HUES64 (cell line): ENCODE measurements at regions not wholly inside any gene's neighbourhood (a gene's known extent, or its start where the extent isn't known, plus 50 kb on each side); places are given as distances from the start of the nearest gene placed in this dataset.
"Not testable (repeated sequence)": the region's sequence is repeated elsewhere in the genome, so short reads cannot be mapped to it uniquely, and the experiment has no call there.

Experiments
- H3K27ac ChIP-seq: 2 replicates; pipeline ENCODE4 v1.7.0; 2013; ENCODE audit warnings: low read depth, low read length, inconsistent platforms
- H3K27me3 ChIP-seq: 2 replicates; pipeline ENCODE4 v1.6.1; 2013; ENCODE audit warnings: mild to moderate bottlenecking, low read length; ENCODE audit not compliant: insufficient read depth
- H3K36me3 ChIP-seq: 2 replicates; pipeline ENCODE4 v1.6.1; 2013; ENCODE audit warnings: mild to moderate bottlenecking, low read length; ENCODE audit not compliant: insufficient read depth
- H3K4me1 ChIP-seq: 2 replicates; pipeline ENCODE4 v1.6.1; 2013; ENCODE audit warnings: mild to moderate bottlenecking, low read length, moderate library complexity; ENCODE audit not compliant: insufficient read depth
- H3K4me3 ChIP-seq: 2 replicates; pipeline ENCODE4 v1.5.1; 2013; ENCODE audit warnings: mild to moderate bottlenecking, low read length, moderate library complexity
- H3K9ac ChIP-seq: 2 replicates; pipeline ENCODE4 v1.6.1; 2013; ENCODE audit warnings: mild to moderate bottlenecking, low read depth, low read length
- H3K9me3 ChIP-seq: 2 replicates; pipeline ENCODE4 v1.6.1; 2013; ENCODE audit warnings: low read depth, low read length; ENCODE audit not compliant: insufficient read depth
- WGBS: fragments of 150-250, 120-280 bp; methylation state at CpG from one replicate; pipeline ENCODE4 v1.1.7; 2013; ENCODE audit warnings: missing lambda C conversion rate; 5-methylcytosine and 5-hydroxymethylcytosine counted together

DNA sequence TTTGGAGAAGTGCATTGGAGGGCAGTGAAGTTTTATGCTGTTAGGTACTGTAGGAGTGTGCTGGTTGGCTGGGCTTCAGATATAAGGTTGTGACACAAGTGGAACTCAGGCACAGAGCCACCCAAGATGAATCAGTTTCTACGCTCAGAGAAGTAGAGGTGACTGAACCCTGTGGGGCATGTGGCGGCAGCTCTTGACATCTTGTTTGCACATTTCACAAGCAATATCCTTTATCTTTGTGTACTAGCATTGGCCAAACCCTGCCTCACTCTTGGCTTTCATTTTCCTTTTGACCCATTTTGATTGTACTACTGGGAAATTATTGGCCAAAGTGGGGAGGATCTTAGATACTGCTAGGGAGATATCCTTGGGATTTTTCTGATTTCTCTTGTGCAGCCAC is 110.0 kb downstream of the PSAT1 start:
- peak overlapping the region; percentile 3; the same call in 1 of the 2 replicates for H3K4me3 ChIP-seq
- WGBS, result 71% methylated on average over 2 of the region's 2 CpGs
- no peaks in the 10 kb centered on the region for H3K9me3 ChIP-seq
- peaks cover 33% of the 10 kb centered on the region for H3K4me1 ChIP-seq
- no peak overlapping the region for H3K9ac ChIP-seq
- no peak overlapping the region; the same call in 1 of the 2 replicates for H3K27ac ChIP-seq
- H3K36me3 ChIP-seq, result no peaks in the 10 kb centered on the region
- H3K27me3 ChIP-seq, result no peaks in the 10 kb centered on the region

GRCh38 chr9:78407636-78408312 is 110.8 kb downstream of the PSAT1 start:
- Histone ChIP-seq H3K27ac (no peak overlapping the region), H3K9ac (no peak overlapping the region), H3K4me1 (peaks cover 33% of the 10 kb centered on the region), H3K4me3 (no peak overlapping the region), H3K9me3 (no peaks in the 10 kb centered on the region), H3K36me3 (no peaks in the 10 kb centered on the region), H3K27me3 (no peaks in the 10 kb centered on the region)
- 88% methylated on average over 5 of the region's 8 CpGs for WGBS

DNA sequence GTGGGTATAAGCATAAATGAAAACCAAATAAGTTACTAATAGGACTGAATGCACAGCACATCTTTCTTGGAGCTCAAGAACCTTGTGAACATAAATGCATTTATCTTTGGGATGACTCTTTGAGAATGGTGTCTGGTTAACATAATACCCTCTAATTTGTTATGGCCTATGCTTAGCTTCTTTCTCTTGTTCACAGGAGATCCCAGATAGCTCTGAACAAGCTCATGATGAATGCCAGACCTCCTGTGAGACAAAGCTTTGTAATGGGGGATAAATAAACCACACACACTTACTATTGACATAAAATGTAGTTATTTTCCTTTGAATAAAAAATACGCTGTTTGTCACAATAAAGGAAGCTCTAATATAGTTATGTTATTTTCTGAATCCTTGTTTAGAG is 111.5 kb downstream of the PSAT1 start:
- no peak overlapping the region for H3K4me3 ChIP-seq
- no peak overlapping the region for H3K9ac ChIP-seq
- H3K4me1 ChIP-seq, result peaks cover 33% of the 10 kb centered on the region
- no CpG with 5 or more reads among the region's 1 CpG for WGBS
- H3K9me3 ChIP-seq, result no peaks in the 10 kb centered on the region
- no peak overlapping the region for H3K27ac ChIP-seq
- H3K27me3 ChIP-seq, result no peaks in the 10 kb centered on the region
- no peaks in the 10 kb centered on the region for H3K36me3 ChIP-seq

DNA sequence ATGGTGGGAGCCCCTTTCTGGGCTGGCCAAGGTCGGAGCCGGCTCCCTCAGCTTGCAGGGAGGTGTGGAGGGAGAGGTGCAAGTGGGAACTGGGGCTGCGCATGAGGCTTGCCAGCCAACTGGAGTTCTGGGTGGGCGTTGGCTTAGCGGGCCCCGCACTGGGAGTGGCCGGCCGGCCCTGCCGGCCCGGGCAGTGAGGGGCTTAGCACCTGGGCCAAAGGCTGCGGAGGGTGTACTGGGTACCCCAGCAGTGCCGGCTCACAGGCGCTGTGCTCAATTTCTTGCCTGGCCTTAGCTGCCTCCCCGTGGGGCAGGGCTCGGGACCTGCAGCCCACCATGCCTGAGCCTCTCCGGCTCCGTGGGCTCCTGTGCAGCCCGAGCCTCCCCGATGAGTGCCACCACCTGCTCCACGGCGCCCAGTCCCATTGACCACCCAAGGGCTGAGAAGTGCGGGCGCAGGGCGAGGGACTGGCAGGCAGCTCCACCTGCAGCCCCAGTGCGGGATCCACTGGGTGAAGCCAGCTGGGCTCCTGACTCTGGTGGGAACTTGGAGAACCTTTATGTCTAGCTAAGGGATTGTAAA is 113.1 kb downstream of the PSAT1 start:
- H3K4me3 ChIP-seq, H3K9ac ChIP-seq, H3K27ac ChIP-seq, H3K9me3 ChIP-seq, H3K27me3 ChIP-seq, H3K36me3 ChIP-seq: not testable (repeated sequence)
- WGBS, result 97% methylated on average over 25 of the region's 25 CpGs
- H3K4me1 ChIP-seq, result peaks cover 28% of the 10 kb centered on the region

- WGBS, result 87% methylated on average over 5 of the region's 5 CpGs
- no peak overlapping the region for H3K9ac ChIP-seq
- H3K27me3 ChIP-seq, result no peaks in the 10 kb centered on the region
- no peak overlapping the region for H3K27ac ChIP-seq
- H3K36me3 ChIP-seq, result no peaks in the 10 kb centered on the region
- no peaks in the 10 kb centered on the region for H3K9me3 ChIP-seq
- no peaks in the 10 kb centered on the region for H3K4me1 ChIP-seq
- H3K4me3 ChIP-seq, result no peak overlapping the region
Observed at GRCh38 chr9:78422309-78422708, 125.4 kb downstream of the PSAT1 start.

GRCh38 chr9:78424299-78424698 is 127.4 kb downstream of the PSAT1 start:
- H3K4me1 ChIP-seq, result no peaks in the 10 kb centered on the region
- H3K27ac ChIP-seq, result no peak overlapping the region
- H3K36me3 ChIP-seq, result no peaks in the 10 kb centered on the region
- peaks cover 7% of the 10 kb centered on the region; the same call in 1 of the 2 replicates for H3K9me3 ChIP-seq
- no peak overlapping the region for H3K9ac ChIP-seq
- H3K4me3 ChIP-seq, result no peak overlapping the region
- WGBS, result 97% methylated on average over 3 of the region's 3 CpGs
- no peaks in the 10 kb centered on the region for H3K27me3 ChIP-seq

DNA sequence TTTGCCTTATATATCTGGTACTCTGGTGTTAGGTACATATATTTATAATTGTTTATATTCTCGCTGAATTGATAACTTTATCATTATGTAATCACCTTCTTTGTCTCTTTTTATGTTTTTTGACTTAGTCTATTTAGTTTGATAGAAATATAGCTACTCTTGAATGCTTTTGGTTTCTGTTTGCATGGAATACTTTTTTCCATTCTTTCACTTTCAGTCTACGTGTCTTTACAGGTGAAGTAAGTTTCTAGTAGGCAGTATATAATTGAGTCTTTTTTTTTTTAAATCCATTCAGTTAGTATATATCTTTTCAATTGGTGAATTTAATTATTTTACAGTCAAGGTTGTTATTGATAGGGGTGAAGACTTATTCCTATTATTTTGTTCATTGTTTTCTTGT is 131.7 kb downstream of the PSAT1 start:
- H3K36me3 ChIP-seq, result no peaks in the 10 kb centered on the region
- H3K9ac ChIP-seq, result no peak overlapping the region
- H3K27ac ChIP-seq, result no peak overlapping the region
- no peaks in the 10 kb centered on the region for H3K27me3 ChIP-seq
- H3K4me1 ChIP-seq, result no peaks in the 10 kb centered on the region
- no peak overlapping the region for H3K4me3 ChIP-seq
- H3K9me3 ChIP-seq, result peaks cover 13% of the 10 kb centered on the region
- WGBS, result no CpG with 5 or more reads among the region's 2 CpGs

- Histone ChIP-seq H3K9me3 (peaks cover 13% of the 10 kb centered on the region), H3K9ac (no peak overlapping the region), H3K36me3 (no peaks in the 10 kb centered on the region), H3K27ac (no peak overlapping the region), H3K4me1 (no peaks in the 10 kb centered on the region), H3K27me3 (no peaks in the 10 kb centered on the region), H3K4me3 (no peak overlapping the region)
- 89% methylated on average over 3 of the region's 3 CpGs for WGBS
Observed at GRCh38 chr9:78430387-78430786, 133.5 kb downstream of the PSAT1 start.

DNA sequence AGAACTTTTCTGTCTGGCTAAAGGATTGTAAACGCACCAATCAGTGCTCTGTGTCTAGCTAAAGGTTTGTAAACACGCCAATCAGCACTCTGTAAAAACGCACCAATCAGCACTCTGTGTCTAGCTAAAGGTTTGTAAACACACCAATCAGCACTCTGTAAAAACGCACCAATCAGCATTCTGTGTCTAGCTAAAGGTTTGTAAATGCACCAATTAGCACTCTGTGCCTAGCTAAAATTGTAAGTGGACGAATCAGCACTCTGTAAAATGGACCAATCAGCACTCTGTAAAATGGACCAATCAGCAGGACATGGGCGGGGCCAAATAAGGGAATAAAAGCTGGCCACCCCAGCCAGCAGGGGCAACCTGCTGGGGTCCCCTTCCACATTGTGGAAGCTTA is 134.1 kb downstream of the PSAT1 start:
- WGBS, result 91% methylated on average over 5 of the region's 6 CpGs

GRCh38 chr9:78436873-78437272 is 139.9 kb downstream of the PSAT1 start:
- Histone ChIP-seq H3K4me3 (no peak overlapping the region), H3K27ac (no peak overlapping the region), H3K27me3 (no peaks in the 10 kb centered on the region), H3K9me3 (no peaks in the 10 kb centered on the region), H3K36me3 (no peaks in the 10 kb centered on the region), H3K9ac (no peak overlapping the region), H3K4me1 (peaks cover 36% of the 10 kb centered on the region)
- 94% methylated on average over 2 of the region's 2 CpGs for WGBS

More for the DNA sequence above, 134.1 kb downstream of the PSAT1 start:
- not testable (repeated sequence) for H3K36me3 ChIP-seq, H3K4me1 ChIP-seq, H3K4me3 ChIP-seq, H3K27me3 ChIP-seq, H3K27ac ChIP-seq, H3K9ac ChIP-seq
- H3K9me3 ChIP-seq, result peaks cover 13% of the 10 kb centered on the region

DNA sequence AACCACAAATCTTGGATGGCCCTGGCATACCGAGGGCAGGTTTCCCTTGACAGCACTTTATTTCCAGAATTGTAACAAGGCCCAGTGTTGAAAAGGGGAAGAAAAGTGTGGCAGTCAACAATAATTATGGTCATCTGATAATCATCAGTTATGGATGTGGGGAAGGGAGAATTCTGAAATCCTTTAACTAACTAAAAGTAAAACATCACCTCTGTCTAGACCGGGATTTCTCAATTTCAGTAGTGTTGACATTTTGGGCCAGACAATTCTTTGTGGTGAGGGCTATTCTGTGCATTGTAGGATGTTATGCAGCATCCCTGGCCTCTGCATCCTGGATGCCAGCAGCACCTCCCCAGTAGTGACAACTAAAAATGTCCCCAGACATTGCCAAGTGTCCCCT is 140.4 kb downstream of the PSAT1 start:
- Histone ChIP-seq H3K27me3 (no peaks in the 10 kb centered on the region), H3K36me3 (no peaks in the 10 kb centered on the region), H3K27ac (no peak overlapping the region; the same call in 1 of the 2 replicates), H3K4me1 (peaks cover 36% of the 10 kb centered on the region), H3K9ac (no peak overlapping the region), H3K9me3 (no peaks in the 10 kb centered on the region), H3K4me3 (no peak overlapping the region)
- WGBS, result 100% methylated on average over 2 of the region's 2 CpGs
